ENCODE measurements at regions not wholly inside any gene's neighbourhood (a gene's known extent, or its start where the extent isn't known, plus 50 kb on each side); places are given as distances from the start of the nearest gene placed in this dataset.

DNA sequence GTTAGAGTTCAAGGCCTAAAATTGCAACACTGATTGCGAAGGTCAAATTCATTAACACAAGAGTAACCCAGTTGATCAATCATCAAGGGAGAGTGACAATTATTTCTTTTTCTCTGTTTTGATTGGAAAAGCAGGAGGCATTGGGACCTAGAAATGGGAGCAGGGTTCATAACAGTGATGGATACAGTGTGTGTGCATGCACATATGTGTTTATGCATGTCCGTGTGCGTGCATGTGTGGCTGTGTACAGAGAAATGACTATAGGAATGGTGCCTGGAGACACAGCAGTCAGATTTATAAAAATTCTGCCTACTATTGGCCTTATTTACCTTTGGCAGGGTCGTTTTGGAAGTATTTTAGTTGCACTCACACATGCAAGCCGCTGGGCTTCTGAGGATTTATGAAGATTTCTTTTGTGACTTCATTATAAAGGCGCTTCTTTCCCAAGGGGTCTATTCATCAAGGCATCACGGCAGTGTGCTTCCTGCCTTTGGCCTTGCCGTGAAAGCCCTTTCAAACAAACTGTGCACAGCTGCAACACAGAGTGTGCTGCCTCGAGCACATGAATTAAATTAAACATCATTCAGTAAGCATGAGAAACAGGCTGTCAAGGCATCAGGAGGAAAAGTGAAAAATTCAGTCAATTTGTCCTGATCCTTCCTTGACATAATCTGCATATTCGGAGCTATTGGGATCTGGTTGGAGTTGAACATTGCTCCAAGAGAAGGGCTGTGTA is 122.8 kb upstream of the PUM3 start:
- DNase-seq (ENCODE audit: low read depth in 1 of 2, low spot score in 2 of 2): no peak
- Histone ChIP-seq H2AK5ac (ENCODE audit: low read depth, low read length) (no peak overlapping the region), H3K27ac (ENCODE audit: low read depth, low read length) (no peak overlapping the region), H3K14ac (ENCODE audit: insufficient read length) (no peak overlapping the region), H4K20me1 (replicated peaks in 1 of 2; ENCODE audit: control insufficient read depth in 1 of 2, insufficient read depth in 2 of 2, low read length in 2 of 2) (no peaks in the 10 kb centered on the region), H3K18ac (ENCODE audit: extremely low read depth, low read length) (no peak overlapping the region), H3K4ac (replicated peaks; ENCODE audit: insufficient read length, low read depth, low read length) (no peak overlapping the region), H3K79me2 (ENCODE audit: control insufficient read depth in 1 of 2, insufficient read depth in 2 of 2, low read length in 2 of 2) (no peaks in the 10 kb centered on the region), H3K79me1 (ENCODE audit: low read depth, low read length) (no peaks in the 10 kb centered on the region), H3K4me3 (ENCODE audit: extremely low read depth in 1 of 4, insufficient read depth in 2 of 4, low read depth in 3 of 4, low read length in 4 of 4) (no peak overlapping the region), H3K36me3 (ENCODE audit: control insufficient read depth in 2 of 4, insufficient read depth in 4 of 4, low read length in 3 of 4) (no peaks in the 10 kb centered on the region), H2BK20ac (ENCODE audit: low read length) (no peak overlapping the region), H3K4me2 (ENCODE audit: insufficient read depth in 1 of 2, low read depth in 2 of 2, low read length in 2 of 2) (no peak overlapping the region), H3K9me3 (ENCODE audit: insufficient read depth in 2 of 2, low read depth in 1 of 2, low read length in 1 of 2) (peaks cover 0 to 3% of the 10 kb centered on the region in 2 experiments; a peak in 1 of 4 replicates), H3K23ac (ENCODE audit: insufficient read length) (no peak overlapping the region), H2BK15ac (ENCODE audit: low read length) (no peak overlapping the region), H4K91ac (replicated peaks; ENCODE audit: insufficient read length, low read length) (no peak overlapping the region), H3K56ac (replicated peaks; ENCODE audit: insufficient read length, low read depth, low read length) (no peak overlapping the region), H2AFZ (ENCODE audit: low read length) (no peak overlapping the region), H3K9ac (replicated peaks in 1 of 4; ENCODE audit: extremely low read depth in 1 of 4, low read depth in 3 of 4, low read length in 3 of 4) (no peak overlapping the region), H4K8ac (ENCODE audit: extremely low read depth, insufficient read depth, low read length) (no peak overlapping the region), H4K5ac (ENCODE audit: insufficient read length, low read depth, low read length) (no peak overlapping the region), H2BK5ac (ENCODE audit: low read depth, low read length) (no peak overlapping the region), H2BK12ac (ENCODE audit: low read depth, low read length) (no peak overlapping the region), H3K4me1 (replicated peaks in 1 of 4; ENCODE audit: control insufficient read depth in 3 of 4, insufficient read depth in 4 of 4, low read length in 3 of 4) (no peaks in the 10 kb centered on the region), H3K27me3 (replicated peaks in 1 of 4; ENCODE audit: control insufficient read depth in 3 of 4, extremely low read depth in 1 of 4, insufficient read depth in 3 of 4, low read length in 3 of 4) (no peaks in the 10 kb centered on the region; a peak in 1 of 7 replicates), H3K23me2 (ENCODE audit: low read depth, low read length) (no peaks in the 10 kb centered on the region), H2BK120ac (replicated peaks; ENCODE audit: low read depth, low read length) (no peak overlapping the region)
- ChIA-PET CTCF (ENCODE audit: partially characterized antibody) (interaction anchor here (1.2 to 2.3 kb wide), 2 partner anchors 95 to 107 kb away, joined by 3 to 6 read pairs; no protein-coding TSS in a partner anchor), POLR2A (ENCODE audit: partially characterized antibody) (no interaction called here)
- 85% methylated on average over 10 of the region's 10 CpGs; no CpG with 5 or more reads in 1 of the 2 experiments for WGBS, 2 experiments (ENCODE audit: extremely low coverage in 1 of 2, insufficient coverage in 1 of 2, insufficient read length in 1 of 2, insufficient replicate concordance in 2 of 2, low coverage in 1 of 2, low lambda C conversion rate in 2 of 2, missing lambda C conversion rate in 1 of 2)
- no peak for FAIRE-seq
- TF ChIP-seq CREB1 (IDR thresholded peaks at IDR 0.05) (no peak), NRF1 (IDR thresholded peaks at IDR 0.05; ENCODE audit: low read depth, low read length) (no peak), GTF2F1 (IDR thresholded peaks at IDR 0.05; ENCODE audit: borderline replicate concordance, low read depth, low read length) (no peak), SIX5 (IDR thresholded peaks at IDR 0.05; ENCODE audit: low read depth, low read length) (no peak), SIRT6 (IDR thresholded peaks at IDR 0.05; ENCODE audit: low read length) (no peak), POLR2AphosphoS5 (IDR thresholded peaks at IDR 0.05; ENCODE audit: low read depth, low read length) (no peak), SAP30 (IDR thresholded peaks at IDR 0.05; ENCODE audit: insufficient read depth, insufficient replicate concordance, low read length) (no peak), PHF8 (conservative IDR thresholded peaks at IDR 0.05; ENCODE audit: low read depth, low read length) (no peak), SP4 (IDR thresholded peaks at IDR 0.05; ENCODE audit: low read length) (no peak), ASH2L (IDR thresholded peaks at IDR 0.05; ENCODE audit: low read length) (no peak), GABPA (IDR thresholded peaks at IDR 0.05; ENCODE audit: borderline replicate concordance, insufficient read depth, low read length) (no peak), ZNF274 (IDR thresholded peaks at IDR 0.05; ENCODE audit: borderline replicate concordance, extremely low read depth, low read length) (no peak), KDM1A (IDR thresholded peaks at IDR 0.05; ENCODE audit: borderline replicate concordance, low read length) (no peak), CHD1 (IDR thresholded peaks at IDR 0.05; ENCODE audit: low read depth, low read length) (no peak)
